Astrocyte of the cerebellum (primary cell): ENCODE measurements at regions not wholly inside any gene's neighbourhood (a gene's known extent, or its start where the extent isn't known, plus 50 kb on each side); places are given as distances from the start of the nearest gene placed in this dataset.

Experiments used
- DNase-seq: peaks from one replicate; pipeline ENCODE4 v3.0.0-alpha.2; 2011; ENCODE audit warnings: low read depth
- H3K4me3 ChIP-seq: 2 replicates; pipeline ENCODE4 v1.5.1; 2011; ENCODE audit warnings: mild to moderate bottlenecking, low read depth, low read length, moderate library complexity
- in situ Hi-C: cut with HindIII; loops from 2 replicates; pipeline ENCODE4 v1.10.0; 2017; ENCODE audit warnings: low sequenced_read_pairs
- TF ChIP-seq, protein P1 (sequence below): IDR thresholded peaks from 2 replicates; pipeline ENCODE4 v1.5.1; 2012; ENCODE audit warnings: low read length, low read depth, moderate library complexity, mild to moderate bottlenecking; ENCODE audit errors: missing control alignments

DNA sequence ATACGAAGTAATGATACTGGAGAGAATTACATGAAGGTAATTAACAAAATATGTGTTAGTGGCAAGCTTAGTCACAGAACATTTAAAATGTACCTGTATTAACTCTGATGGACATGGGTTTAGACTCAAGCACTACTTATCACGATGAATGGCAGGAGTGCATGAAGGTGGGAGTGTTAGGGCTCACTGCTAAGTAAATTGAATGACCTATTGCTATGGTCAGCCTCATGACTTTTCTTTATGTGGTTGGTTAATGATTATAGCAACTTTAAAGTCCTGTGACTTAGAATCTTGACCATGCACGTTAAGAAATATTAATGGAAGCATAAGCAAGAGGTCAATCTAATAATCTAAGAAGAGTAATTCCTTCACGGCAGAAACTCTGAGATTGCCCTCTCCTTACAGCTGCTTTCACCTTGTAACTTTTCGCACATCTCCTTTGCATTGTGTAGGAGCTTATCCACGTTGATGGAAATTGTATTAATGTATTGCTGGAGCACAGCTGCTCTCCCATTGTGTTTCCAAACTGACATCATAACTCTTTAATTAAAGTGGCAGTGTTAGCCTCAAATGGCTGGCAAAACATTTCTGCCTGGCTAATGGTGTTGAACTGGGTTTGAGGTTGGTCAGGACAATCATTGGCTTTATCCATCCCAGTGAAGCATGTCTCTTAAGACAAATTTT lies 114.5 kb downstream of the RXFP2 start:
- DNase-seq: no peak
- H3K4me3 ChIP-seq: no peak overlapping the region
- TF ChIP-seq, protein P1, sequence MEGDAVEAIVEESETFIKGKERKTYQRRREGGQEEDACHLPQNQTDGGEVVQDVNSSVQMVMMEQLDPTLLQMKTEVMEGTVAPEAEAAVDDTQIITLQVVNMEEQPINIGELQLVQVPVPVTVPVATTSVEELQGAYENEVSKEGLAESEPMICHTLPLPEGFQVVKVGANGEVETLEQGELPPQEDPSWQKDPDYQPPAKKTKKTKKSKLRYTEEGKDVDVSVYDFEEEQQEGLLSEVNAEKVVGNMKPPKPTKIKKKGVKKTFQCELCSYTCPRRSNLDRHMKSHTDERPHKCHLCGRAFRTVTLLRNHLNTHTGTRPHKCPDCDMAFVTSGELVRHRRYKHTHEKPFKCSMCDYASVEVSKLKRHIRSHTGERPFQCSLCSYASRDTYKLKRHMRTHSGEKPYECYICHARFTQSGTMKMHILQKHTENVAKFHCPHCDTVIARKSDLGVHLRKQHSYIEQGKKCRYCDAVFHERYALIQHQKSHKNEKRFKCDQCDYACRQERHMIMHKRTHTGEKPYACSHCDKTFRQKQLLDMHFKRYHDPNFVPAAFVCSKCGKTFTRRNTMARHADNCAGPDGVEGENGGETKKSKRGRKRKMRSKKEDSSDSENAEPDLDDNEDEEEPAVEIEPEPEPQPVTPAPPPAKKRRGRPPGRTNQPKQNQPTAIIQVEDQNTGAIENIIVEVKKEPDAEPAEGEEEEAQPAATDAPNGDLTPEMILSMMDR: no peak
- in situ Hi-C loops: no loop called here

DNA sequence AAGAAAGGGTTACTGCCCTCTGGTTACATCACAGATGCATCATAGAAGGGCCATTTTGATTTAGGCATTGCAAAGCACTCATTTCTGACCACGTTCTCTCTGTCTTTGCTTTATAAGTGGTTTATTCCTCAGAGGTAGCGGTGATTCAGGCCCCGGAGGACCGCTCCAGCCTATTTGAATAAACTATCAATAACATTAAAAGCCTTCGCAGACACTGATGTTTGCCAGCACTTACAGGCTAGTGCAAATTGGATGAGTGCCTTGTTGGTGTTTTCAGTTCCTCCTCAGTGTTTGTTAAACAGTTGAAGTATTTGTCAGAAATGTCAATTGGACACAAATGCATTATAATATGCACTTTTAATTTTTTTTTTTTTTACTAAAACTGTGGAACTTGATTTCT lies 120.2 kb downstream of the RXFP2 start:
- TF ChIP-seq, protein P1: no peak
- in situ Hi-C loops: no loop called here
- no peak for DNase-seq
- H3K4me3 ChIP-seq: no peak overlapping the region

DNA sequence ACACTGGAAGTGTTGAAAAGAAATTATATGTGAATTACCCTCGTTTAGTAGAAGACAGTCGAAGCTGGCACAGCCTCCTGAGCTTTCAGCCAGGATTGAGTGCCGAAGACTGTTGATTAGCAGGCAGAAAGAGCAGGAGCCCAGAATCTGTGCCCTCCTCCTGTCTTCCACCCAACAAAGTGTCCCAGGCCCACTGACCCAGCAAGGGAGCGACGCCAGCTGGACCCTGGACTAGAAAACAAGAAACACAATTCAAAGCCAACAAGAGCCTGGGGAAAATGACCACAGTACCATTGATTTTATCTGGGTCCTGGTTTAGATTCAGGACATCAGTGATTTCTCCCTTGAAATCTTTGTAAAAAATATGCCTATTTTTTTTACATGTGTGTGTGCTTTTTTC lies 120.7 kb downstream of the RXFP2 start:
- H3K4me3 ChIP-seq: no peak overlapping the region
- no peak for DNase-seq
- in situ Hi-C loops: no loop called here
- TF ChIP-seq, protein P1: no peak

DNA sequence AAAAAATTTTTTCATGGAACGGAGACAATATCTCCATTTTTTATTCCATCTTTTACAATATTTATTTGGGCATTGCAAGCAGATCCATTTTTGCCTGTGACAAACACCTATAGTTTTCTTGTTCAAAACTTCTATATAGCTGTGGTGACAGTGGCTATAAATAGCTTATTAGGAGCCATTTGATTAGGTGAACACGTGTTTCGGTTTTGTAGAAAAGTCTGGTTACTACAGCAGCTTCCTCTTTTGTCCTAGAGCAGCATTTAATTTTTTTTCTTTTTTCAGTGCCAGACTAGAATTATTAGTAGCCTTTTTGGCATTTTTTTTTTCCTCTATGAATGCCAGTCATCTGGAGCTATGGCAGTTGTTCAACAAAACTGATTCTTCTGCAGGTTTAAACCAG lies 123.5 kb downstream of the RXFP2 start:
- no peak overlapping the region for H3K4me3 ChIP-seq
- in situ Hi-C loops: no loop called here
- TF ChIP-seq, protein P1: no peak
- DNase-seq: no peak

DNA sequence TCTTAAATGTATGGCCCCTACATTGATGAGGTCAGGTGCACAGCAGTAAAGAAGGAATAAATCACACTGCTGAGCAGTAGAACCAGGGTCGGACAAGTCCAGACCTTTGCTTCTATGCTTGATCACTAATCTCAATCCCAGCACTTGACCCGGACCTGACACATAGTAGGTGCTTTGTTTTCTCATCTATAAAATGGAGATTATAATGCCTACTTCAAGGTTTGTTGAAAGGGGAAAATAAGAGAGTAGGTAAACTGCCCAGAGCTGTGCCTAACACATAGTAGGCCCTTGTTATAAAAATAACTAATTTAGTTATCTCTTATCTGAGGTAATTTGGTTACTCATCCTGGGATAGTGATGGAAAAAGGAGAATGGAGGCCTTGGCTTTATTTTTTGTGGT lies 125.0 kb downstream of the RXFP2 start:
- H3K4me3 ChIP-seq: no peak overlapping the region
- DNase-seq: no peak
- in situ Hi-C loops: no loop called here
- TF ChIP-seq, protein P1: no peak

DNA sequence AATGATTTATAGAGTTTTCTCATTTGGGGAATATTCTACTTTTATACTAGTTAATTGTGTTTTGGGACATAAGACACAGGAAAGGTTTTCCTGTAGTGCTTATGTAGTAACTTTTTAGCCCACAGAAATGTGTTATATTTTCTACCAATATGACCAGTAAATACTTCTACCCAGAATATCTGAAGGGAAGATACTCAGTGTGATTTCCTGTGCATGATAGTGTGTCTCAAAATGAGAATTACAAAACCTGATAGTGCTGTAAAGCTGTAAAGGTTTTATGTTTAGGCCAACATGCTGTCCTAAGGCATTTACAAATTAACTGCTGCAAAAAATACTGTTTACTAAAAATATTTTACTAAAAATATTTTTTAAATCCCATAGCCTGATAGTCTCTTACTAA lies 126.8 kb downstream of the RXFP2 start:
- H3K4me3 ChIP-seq: no peak overlapping the region
- in situ Hi-C loops: no loop called here
- no peak for DNase-seq
- TF ChIP-seq, protein P1: no peak
